Hematopoietic multipotent progenitor cell treated with erythropoietin and hydrocortisone succinate and interleukin-3 and kit ligand, for 15 days (in vitro differentiated cells): ENCODE measurements at regions not wholly inside any gene's neighbourhood (a gene's known extent, or its start where the extent isn't known, plus 50 kb on each side); places are given as distances from the start of the nearest gene placed in this dataset.
"Not testable (repeated sequence)": the region's sequence is repeated elsewhere in the genome, so short reads cannot be mapped to it uniquely, and the experiment has no call there.

Experiments used
- DNase-seq: peaks from one replicate; pipeline ENCODE4 v3.0.0-alpha.2; 2015; ENCODE audit warnings: low spot score

- no peak for DNase-seq
These were observed 1310.1 kb upstream of the RAG2 start for GRCh38 chr11:37908219-37908548.

- no peak for DNase-seq
These were observed 1309.6 kb upstream of the RAG2 start for GRCh38 chr11:37907436-37908218.

DNA sequence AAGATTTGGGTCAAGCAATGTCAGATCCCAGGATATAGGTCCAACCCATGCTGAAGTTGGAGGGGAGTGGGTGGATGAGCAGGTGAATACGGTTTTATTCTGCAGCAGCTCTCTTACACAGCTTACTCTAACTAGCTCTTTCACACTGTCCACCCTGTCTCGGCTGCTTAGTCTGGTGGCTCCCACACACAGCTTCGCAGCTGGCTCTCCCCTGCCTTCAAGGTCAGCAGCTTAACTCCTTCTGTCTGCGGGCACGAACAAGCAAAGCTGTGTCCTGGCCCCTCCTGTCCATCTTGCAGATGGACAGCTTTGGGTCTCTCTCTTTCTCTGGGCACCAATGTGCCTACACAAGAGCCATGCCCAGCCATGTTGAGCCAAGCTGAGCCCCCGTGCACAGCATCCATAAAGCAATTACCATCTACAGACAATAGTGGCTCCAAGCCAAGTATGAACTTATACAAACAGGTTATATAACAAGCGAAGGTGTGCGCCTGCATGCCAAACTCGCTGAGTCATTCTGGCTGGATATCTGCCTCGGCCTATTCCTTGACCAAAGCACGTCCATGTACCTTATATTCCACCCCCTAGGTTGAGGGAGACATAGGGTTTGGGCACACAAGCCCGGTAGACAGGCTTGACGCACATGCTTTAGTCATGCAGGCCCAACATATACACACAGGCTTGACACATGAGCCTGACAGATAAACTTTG, 1307.8 kb upstream of the RAG2 start:
- no peak for DNase-seq

- DNase-seq = no peak
These were observed 1298.0 kb upstream of the RAG2 start for GRCh38 chr11:37896016-37896415.

DNA sequence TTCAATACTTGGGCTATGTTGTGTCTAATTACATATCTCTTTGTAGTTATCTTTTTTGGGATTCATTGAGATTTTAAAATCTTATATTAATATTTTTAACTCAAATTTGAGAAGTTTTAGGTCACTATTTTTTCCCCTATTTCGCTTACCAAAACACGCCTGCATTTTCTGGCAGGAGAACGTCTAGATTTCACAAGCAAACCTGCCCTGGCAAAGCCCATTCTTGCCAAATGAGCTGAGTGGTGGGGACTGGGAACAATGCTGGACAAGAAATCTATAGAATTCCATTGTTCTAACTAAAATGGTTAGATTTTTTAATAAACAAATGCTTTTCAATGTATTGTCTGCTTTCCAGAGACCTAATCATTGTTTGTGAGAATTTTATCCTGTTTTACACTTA, 1283.7 kb upstream of the RAG2 start:
- DNase-seq = no peak

DNA sequence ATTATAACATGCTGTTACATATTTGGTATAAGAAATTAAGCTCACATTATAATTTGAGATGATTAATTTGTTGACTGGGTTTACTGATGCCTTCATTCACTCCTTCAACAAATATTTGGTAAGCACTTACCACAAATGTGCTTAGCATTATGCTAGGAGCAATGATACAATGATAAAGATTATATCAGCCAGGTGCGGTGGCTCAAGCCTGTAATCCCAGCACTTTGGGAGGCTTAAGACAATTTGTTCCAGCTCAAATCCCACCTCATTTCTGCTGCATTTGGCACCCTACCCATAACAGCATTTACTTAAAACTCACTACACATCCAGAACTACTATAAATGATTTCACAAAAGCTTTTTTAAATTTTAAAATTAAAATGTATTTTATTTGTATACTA, 1263.6 kb upstream of the RAG2 start:
- DNase-seq = no peak

GRCh38 chr11:37858806-37859537, 1260.9 kb upstream of the RAG2 start:
- not testable (repeated sequence) for DNase-seq

- DNase-seq = no peak
These were observed 1260.4 kb upstream of the RAG2 start for GRCh38 chr11:37858398-37858797.

- no peak for DNase-seq
These were observed 1259.7 kb upstream of the RAG2 start for GRCh38 chr11:37857726-37858125.

DNA sequence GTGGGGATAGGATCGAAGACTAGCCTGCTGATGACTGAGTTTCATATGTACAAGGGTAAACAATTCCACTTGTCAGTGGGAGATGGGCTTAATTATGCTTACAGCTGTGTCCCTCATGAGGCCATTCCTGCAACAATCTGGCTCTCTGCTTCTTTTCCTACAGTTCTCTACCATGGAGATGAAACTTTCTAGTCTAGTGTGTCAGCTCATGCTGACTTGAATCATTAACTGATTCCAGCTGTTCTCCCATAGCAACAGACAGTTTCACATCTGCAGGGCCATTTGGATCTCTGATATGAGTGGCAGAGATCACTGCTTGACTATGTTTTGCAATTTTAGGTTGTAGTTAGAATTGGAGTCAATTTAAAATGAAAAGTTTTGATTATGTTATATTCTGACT, 1251.7 kb upstream of the RAG2 start:
- DNase-seq = no peak

- no peak for DNase-seq
These were observed 1245.6 kb upstream of the RAG2 start for GRCh38 chr11:37843603-37844002.

DNA sequence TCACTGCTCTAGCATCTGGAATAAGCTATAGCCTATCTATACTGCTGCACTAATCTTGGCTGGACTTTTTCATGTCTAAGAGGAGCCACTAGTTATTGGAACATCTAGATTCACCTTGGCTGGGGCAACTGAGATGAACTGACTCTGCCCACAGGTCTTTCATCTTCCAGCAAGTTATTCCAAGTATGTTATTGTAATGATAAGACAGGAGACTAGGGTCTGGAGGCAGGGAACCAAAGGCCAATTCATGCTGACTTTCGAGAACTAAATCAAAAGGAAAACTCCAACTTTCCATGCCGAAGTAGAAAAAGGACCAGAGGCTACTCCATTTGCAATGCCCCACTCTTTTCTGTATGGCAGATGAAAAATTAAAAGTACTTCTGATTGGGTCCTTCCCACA, 1243.0 kb upstream of the RAG2 start:
- no peak for DNase-seq

DNA sequence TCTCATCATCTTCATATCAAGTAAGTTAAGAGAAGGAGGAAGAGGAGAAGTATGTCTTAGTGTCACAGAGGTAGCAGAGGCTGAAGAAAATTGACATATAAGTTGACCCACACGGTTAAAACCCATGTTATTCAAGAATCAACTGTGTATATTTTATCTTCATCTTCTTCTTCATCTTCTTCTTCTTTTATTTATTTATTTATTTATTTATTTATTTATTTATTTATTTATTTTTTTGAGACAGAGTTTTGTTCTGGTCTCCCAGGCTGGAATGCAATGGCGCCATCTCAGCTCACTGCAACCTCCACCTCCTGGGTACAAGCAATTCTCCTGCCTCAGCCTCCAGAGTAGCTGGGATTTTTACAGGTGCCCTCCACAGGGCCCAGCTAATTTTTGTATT, 1242.3 kb upstream of the RAG2 start:
- DNase-seq = not testable (repeated sequence)

DNA sequence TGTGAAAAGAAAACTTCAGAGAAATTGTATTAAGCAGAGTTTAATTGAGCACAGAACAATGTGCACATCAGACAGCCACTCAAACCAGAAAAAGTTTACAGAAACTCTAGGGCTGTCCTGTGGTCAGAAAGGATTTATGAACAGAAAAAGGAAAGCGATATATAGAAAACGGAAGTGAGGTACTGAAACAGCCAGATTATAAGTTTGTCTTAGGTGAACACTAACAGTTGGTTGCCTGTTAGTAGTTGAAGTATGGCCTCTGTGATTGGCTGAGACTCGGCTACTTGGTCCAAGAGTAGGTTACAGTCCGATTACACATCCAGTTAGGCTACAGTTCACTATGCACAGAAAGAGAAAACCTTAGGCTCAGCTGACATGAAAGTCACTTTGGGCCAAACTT, 1232.5 kb upstream of the RAG2 start:
- no peak for DNase-seq

DNA sequence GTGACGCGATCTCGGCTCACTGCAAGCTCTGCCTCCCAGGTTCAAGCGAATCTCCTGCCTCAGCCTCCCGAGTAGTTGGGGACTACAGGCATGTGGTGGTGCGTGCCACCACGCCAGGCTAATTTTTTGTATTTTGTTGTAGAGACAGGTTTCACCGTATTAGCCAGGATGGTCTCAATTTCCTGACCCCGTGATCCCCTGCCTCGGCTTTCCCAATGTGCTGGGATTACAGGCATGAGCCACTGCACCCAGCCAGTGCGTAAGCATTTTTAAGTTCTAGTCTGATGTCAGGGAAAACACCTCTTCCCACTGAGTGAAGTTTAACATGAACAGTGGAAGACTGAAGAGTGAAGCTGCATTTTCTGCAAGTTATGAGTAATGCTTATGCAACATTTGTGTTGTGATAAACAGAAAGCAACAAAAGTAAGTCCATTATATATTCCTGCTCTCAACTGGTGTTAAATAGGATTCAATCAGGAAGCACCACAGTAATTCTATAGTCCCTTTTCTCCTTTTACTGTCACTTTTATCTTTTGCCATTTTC, 1219.8 kb upstream of the RAG2 start:
- no peak for DNase-seq

DNA sequence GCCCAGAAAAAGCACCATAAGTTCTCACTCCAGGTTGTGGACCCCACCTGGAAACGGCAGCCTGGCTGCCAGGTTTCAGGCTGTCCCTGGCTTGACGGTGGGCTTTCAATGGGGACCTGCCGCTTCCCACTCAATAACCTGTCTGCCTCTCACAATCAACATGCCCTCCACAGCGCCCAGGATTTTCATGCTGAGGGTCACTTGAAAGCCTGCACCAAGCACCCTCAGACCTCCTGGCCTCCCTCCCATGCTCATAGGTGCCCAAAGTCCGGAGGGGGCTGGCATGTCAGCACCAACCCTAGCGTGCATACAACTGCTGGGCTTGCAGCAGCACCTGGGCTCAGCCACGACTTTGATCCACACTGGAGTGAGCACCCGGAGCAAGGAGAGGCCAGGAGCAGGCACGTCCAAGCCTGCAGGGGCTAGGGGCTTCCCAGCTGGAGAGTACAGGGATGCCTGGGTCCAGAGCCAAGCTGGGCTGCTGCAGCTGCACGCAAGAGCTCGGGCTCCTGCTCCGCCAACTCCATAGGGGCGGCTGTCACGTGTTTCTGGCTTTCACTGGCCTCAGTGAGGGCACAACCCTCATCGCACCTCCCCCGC, 1214.3 kb upstream of the RAG2 start:
- no peak for DNase-seq

- DNase-seq = no peak
These were observed 1213.3 kb upstream of the RAG2 start for GRCh38 chr11:37811349-37811748.

DNA sequence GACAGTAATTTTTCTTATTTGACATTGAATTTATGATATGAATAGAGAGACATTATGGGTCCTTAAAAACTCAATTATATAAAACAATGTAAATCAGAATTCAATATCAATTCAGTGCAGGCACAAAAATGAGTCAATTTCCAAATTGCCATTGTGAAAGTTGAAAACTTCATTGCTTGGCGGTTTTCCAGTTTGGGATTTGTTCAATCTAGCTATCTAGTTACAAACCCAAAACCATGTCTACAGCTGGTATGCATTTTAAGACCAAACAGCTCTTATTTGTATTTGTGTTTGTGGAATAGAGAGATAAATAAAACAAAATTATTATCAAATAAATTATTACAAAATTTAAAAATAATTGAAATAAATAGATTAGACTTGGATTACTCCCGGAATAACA, 1206.6 kb upstream of the RAG2 start:
- DNase-seq = no peak

GRCh38 chr11:37788141-37788877, 1190.3 kb upstream of the RAG2 start:
- DNase-seq = no peak

GRCh38 chr11:37786214-37786755, 1188.2 kb upstream of the RAG2 start:
- no peak for DNase-seq

DNA sequence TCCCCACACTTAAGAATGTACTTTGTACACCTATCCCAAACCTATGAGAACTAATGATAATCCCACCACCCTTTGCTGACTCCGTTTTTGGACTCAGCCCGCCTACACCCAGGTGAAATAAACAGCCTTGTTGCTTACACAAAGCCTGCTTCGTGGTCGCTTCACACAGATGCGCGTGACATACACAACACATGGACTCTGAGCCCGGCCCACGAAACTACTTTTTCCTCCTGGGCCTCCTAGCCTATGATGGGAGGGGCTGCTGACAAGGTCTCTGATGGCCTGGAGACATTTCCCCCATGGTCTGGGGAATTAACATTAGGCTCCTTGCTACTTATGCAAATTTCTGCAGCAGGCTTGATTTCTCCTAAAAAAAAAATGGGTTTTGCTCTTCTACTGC, 1176.4 kb upstream of the RAG2 start:
- DNase-seq = no peak

DNA sequence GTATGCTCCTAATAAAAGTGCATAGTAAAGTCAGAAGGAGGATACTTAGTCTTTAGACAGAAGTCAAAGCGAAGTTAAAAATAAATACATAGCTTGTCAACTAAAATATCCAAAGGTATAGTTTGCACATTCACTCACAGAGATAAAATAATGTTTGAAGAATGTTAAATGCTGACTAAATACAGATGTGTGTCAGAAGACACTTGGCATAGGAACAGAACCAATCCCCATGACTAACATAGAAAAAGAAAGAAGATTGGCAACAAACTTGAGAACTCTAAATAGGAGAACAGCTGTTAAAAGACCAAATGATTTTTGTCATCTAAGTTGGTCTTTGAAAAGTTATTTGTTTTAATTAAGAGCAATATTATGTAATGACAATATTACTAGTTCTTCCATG, 1172.1 kb upstream of the RAG2 start:
- DNase-seq = no peak
